NOMO-1 (cell line): ENCODE measurements at regions not wholly inside any gene's neighbourhood (a gene's known extent, or its start where the extent isn't known, plus 50 kb on each side); places are given as distances from the start of the nearest gene placed in this dataset.

ENCODE experiments used
- DNase-seq, 2 experiments: peaks; one replicate each; lab custom pipeline; 2025; ENCODE audit not compliant: unreplicated experiment in 2 of 2; lab: John Stamatoyannopoulos, UW

GRCh38 chr12:115160271-115161128 lies 476.5 kb upstream of the TBX3 start:
- no peak for DNase-seq

- no peak for DNase-seq
Observed at GRCh38 chr12:115158816-115159215, 474.8 kb upstream of the TBX3 start.

- no peak for DNase-seq
Observed at GRCh38 chr12:115155665-115156645, 472.0 kb upstream of the TBX3 start.

- no peak for DNase-seq
Observed at GRCh38 chr12:115149685-115150378, 465.9 kb upstream of the TBX3 start.

- DNase-seq, result no peak
Observed at GRCh38 chr12:115149279-115149678, 465.3 kb upstream of the TBX3 start.

- no peak for DNase-seq
Observed at GRCh38 chr12:115147916-115148315, 463.9 kb upstream of the TBX3 start.

GRCh38 chr12:115146453-115146852 lies 462.5 kb upstream of the TBX3 start:
- no peak for DNase-seq

- DNase-seq, result no peak
Observed at GRCh38 chr12:115144425-115144824, 460.4 kb upstream of the TBX3 start.

GRCh38 chr12:115140981-115141655 lies 457.1 kb upstream of the TBX3 start:
- DNase-seq, result no peak

- DNase-seq, result no peak
Observed at GRCh38 chr12:115137812-115138521, 454.0 kb upstream of the TBX3 start.

- no peak for DNase-seq
Observed at GRCh38 chr12:115135800-115136211, 451.8 kb upstream of the TBX3 start.

GRCh38 chr12:115134298-115134697 lies 450.3 kb upstream of the TBX3 start:
- DNase-seq, result no peak

- no peak for DNase-seq
Observed at GRCh38 chr12:115132905-115133304, 448.9 kb upstream of the TBX3 start.

GRCh38 chr12:115132145-115132544 lies 448.2 kb upstream of the TBX3 start:
- DNase-seq, result no peak

- DNase-seq, result no peak
Observed at GRCh38 chr12:115129727-115130126, 445.8 kb upstream of the TBX3 start.

GRCh38 chr12:115121053-115121452 lies 437.1 kb upstream of the TBX3 start:
- DNase-seq, result no peak

GRCh38 chr12:115118177-115118724 lies 434.3 kb upstream of the TBX3 start:
- DNase-seq, result no peak

GRCh38 chr12:115114140-115114539 lies 430.2 kb upstream of the TBX3 start:
- DNase-seq, result no peak

- DNase-seq, result no peak
Observed at GRCh38 chr12:115109863-115110262, 425.9 kb upstream of the TBX3 start.
